ENCODE measurements at regions not wholly inside any gene's neighbourhood (a gene's known extent, or its start where the extent isn't known, plus 50 kb on each side); places are given as distances from the start of the nearest gene placed in this dataset.

- Histone ChIP-seq H2AFZ (ENCODE audit: low read depth, low read length) (no peak overlapping the region), H3K4me1 (ENCODE audit: insufficient read depth, low read length) (no peaks in the 10 kb centered on the region), H3K9me3 (ENCODE audit: low read length) (no peaks in the 10 kb centered on the region), H3K4me3 (ENCODE audit: low read length) (no peak overlapping the region), H3K36me3 (ENCODE audit: insufficient read depth, low read length) (no peaks in the 10 kb centered on the region), H3K27me3 (ENCODE audit: insufficient read depth, low read length) (peaks cover 5% of the 10 kb centered on the region)
These were observed 225.1 kb upstream of the CHRNA7 start for GRCh38 chr15:31805090-31805662.

- Histone ChIP-seq H3K4me1 (ENCODE audit: insufficient read depth, low read length) (no peaks in the 10 kb centered on the region), H3K4me3 (ENCODE audit: low read length) (no peak overlapping the region), H3K27me3 (ENCODE audit: insufficient read depth, low read length) (peaks cover 5% of the 10 kb centered on the region)
These were observed 224.2 kb upstream of the CHRNA7 start for GRCh38 chr15:31806106-31806505.

GRCh38 chr15:31811641-31812040 lies 218.7 kb upstream of the CHRNA7 start:
- Histone ChIP-seq H3K36me3 (ENCODE audit: insufficient read depth, low read length) (no peaks in the 10 kb centered on the region), H3K4me3 (ENCODE audit: low read length) (no peak overlapping the region), H3K4me1 (ENCODE audit: insufficient read depth, low read length) (no peaks in the 10 kb centered on the region), H3K9me3 (ENCODE audit: low read length) (no peaks in the 10 kb centered on the region), H2AFZ (ENCODE audit: low read depth, low read length) (no peak overlapping the region), H3K27me3 (ENCODE audit: insufficient read depth, low read length) (no peaks in the 10 kb centered on the region)

More at GRCh38 chr15:31806106-31806505, 224.2 kb upstream of the CHRNA7 start:
- Histone ChIP-seq H3K36me3 (ENCODE audit: insufficient read depth, low read length) (no peaks in the 10 kb centered on the region), H2AFZ (ENCODE audit: low read depth, low read length) (no peak overlapping the region), H3K9me3 (ENCODE audit: low read length) (no peaks in the 10 kb centered on the region)

GRCh38 chr15:31814082-31814481 lies 216.2 kb upstream of the CHRNA7 start:
- Histone ChIP-seq H3K27me3 (ENCODE audit: insufficient read depth, low read length) (no peaks in the 10 kb centered on the region), H3K36me3 (ENCODE audit: insufficient read depth, low read length) (no peaks in the 10 kb centered on the region), H3K9me3 (ENCODE audit: low read length) (no peaks in the 10 kb centered on the region), H3K4me3 (ENCODE audit: low read length) (no peak overlapping the region), H2AFZ (ENCODE audit: low read depth, low read length) (no peak overlapping the region), H3K4me1 (ENCODE audit: insufficient read depth, low read length) (no peaks in the 10 kb centered on the region)

DNA sequence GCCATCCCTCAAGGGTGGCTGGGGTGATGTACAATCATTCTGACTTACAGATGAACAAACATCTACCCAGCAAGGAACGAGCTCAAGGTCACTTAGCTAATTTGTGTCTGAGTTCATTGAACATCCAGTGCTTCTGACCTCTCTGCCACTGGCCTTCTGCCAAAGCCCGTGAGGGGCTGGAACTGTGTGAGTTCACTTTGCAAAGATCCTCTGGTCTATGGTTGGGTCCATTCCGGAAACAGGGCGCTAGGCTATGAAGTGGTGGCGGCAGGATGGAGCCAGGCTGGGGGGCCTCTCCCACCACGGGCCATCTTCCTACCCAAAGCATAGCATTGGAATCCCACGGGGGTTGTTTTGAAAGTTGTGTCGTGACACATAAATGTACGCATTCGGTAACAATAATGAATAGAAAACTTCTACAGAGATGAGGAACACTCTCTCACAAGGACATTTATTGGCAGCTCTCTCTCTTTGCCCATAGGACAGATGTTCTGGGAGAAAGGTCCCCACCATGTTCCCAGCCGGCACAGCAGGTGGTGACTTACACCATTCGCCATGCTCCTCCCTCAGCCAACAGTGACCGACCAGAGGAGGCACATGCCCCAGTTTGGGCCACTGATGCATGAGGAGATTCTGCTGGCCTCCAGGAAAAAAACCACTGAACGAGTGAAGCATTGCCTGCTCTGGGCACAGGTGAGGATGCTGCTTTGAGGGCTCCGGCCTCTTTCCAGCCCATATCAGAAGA lies 214.7 kb upstream of the CHRNA7 start:
- Histone ChIP-seq H2AFZ (ENCODE audit: low read depth, low read length) (no peak overlapping the region), H3K4me1 (ENCODE audit: insufficient read depth, low read length) (no peaks in the 10 kb centered on the region), H3K4me3 (ENCODE audit: low read length) (no peak overlapping the region), H3K27me3 (ENCODE audit: insufficient read depth, low read length) (no peaks in the 10 kb centered on the region), H3K36me3 (ENCODE audit: insufficient read depth, low read length) (no peaks in the 10 kb centered on the region), H3K9me3 (ENCODE audit: low read length) (no peaks in the 10 kb centered on the region)

DNA sequence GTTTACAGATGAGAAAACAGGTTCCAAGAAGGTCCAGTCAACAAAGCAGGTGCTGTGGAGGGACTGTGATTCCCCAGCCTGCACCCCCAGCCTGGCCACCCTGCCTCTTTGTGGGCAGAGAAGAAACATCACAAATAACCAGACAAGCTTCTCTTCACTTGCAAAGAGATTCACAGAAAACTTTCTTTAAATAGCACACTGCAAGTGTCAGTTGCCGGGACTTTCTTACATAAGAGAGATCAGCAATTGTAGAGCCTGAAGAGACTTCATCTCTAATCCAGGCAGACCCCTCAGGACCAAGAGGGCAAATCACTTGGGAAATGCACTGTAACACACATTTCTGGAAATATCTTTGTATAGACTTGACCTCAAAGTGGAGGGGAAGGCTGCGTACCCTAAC lies 207.9 kb upstream of the CHRNA7 start:
- Histone ChIP-seq H3K9me3 (ENCODE audit: low read length) (no peaks in the 10 kb centered on the region), H3K4me3 (ENCODE audit: low read length) (no peak overlapping the region), H3K4me1 (ENCODE audit: insufficient read depth, low read length) (no peaks in the 10 kb centered on the region), H3K27me3 (ENCODE audit: insufficient read depth, low read length) (no peaks in the 10 kb centered on the region), H2AFZ (ENCODE audit: low read depth, low read length) (no peak overlapping the region), H3K36me3 (ENCODE audit: insufficient read depth, low read length) (no peaks in the 10 kb centered on the region)

DNA sequence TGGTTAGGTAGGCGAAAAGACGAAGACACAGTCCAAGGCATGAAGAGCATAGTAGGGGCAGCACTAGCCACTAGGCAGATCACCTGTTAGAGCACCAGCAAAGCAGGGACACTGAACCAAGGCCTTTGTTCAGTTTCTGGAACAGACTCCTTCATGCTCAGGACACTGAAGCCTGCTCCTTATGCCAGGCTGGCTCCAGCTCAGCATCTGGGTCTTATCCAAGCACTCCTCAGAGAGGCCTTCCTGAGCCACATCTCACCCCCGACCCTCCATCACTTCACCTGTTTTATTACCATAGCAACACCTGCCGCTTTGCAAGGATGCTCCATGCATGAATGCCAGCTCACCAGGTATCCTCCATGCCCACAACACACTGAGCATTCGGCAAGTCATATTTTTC lies 206.3 kb upstream of the CHRNA7 start:
- no peaks in the 10 kb centered on the region for H3K9me3 ChIP-seq (ENCODE audit: low read length)
- H3K27me3 ChIP-seq (ENCODE audit: insufficient read depth, low read length) = no peaks in the 10 kb centered on the region
- H2AFZ ChIP-seq (ENCODE audit: low read depth, low read length) = no peak overlapping the region
- H3K4me3 ChIP-seq (ENCODE audit: low read length) = no peak overlapping the region
- no peaks in the 10 kb centered on the region for H3K36me3 ChIP-seq (ENCODE audit: insufficient read depth, low read length)
- H3K4me1 ChIP-seq (ENCODE audit: insufficient read depth, low read length) = no peaks in the 10 kb centered on the region

DNA sequence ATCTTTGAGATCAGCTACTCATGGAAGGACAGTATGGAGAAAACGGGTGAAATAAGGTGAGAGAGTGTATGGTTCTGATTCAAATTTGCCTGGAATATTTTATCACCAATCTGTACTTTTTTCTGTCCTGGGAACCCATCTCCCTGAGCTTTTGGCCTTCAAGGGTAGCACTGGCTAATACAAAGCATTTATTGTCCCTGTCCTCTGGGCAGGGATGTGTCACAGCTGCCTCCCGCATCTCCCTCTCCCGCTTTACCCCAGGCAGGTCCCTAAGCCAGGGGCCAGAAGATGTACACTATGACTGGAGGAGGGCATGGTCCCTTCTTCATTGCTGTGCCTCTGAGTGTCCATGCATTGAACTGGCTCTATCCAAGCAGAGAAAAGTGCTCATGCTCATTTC lies 201.7 kb upstream of the CHRNA7 start:
- Histone ChIP-seq H3K4me1 (ENCODE audit: insufficient read depth, low read length) (no peaks in the 10 kb centered on the region), H3K4me3 (ENCODE audit: low read length) (no peak overlapping the region), H3K9me3 (ENCODE audit: low read length) (peaks cover 2% of the 10 kb centered on the region), H3K36me3 (ENCODE audit: insufficient read depth, low read length) (no peaks in the 10 kb centered on the region), H2AFZ (ENCODE audit: low read depth, low read length) (no peak overlapping the region), H3K27me3 (ENCODE audit: insufficient read depth, low read length) (no peaks in the 10 kb centered on the region)

GRCh38 chr15:31830591-31830990 lies 199.7 kb upstream of the CHRNA7 start:
- Histone ChIP-seq H3K9me3 (ENCODE audit: low read length) (peaks cover 2% of the 10 kb centered on the region), H3K36me3 (ENCODE audit: insufficient read depth, low read length) (no peaks in the 10 kb centered on the region)

GRCh38 chr15:31831596-31831995 lies 198.7 kb upstream of the CHRNA7 start:
- Histone ChIP-seq H3K27me3 (ENCODE audit: insufficient read depth, low read length) (no peaks in the 10 kb centered on the region), H3K36me3 (ENCODE audit: insufficient read depth, low read length) (no peaks in the 10 kb centered on the region), H3K9me3 (ENCODE audit: low read length) (peaks cover 2% of the 10 kb centered on the region), H3K4me1 (ENCODE audit: insufficient read depth, low read length) (no peaks in the 10 kb centered on the region), H3K4me3 (ENCODE audit: low read length) (no peak overlapping the region), H2AFZ (ENCODE audit: low read depth, low read length) (no peak overlapping the region)

More at GRCh38 chr15:31830591-31830990, 199.7 kb upstream of the CHRNA7 start:
- Histone ChIP-seq H3K27me3 (ENCODE audit: insufficient read depth, low read length) (no peaks in the 10 kb centered on the region), H3K4me1 (ENCODE audit: insufficient read depth, low read length) (no peaks in the 10 kb centered on the region), H2AFZ (ENCODE audit: low read depth, low read length) (no peak overlapping the region), H3K4me3 (ENCODE audit: low read length) (no peak overlapping the region)

GRCh38 chr15:31834654-31835053 lies 195.7 kb upstream of the CHRNA7 start:
- Histone ChIP-seq H2AFZ (ENCODE audit: low read depth, low read length) (no peak overlapping the region), H3K36me3 (ENCODE audit: insufficient read depth, low read length) (no peaks in the 10 kb centered on the region), H3K27me3 (ENCODE audit: insufficient read depth, low read length) (no peaks in the 10 kb centered on the region), H3K4me1 (ENCODE audit: insufficient read depth, low read length) (no peaks in the 10 kb centered on the region), H3K9me3 (ENCODE audit: low read length) (peaks cover 2% of the 10 kb centered on the region), H3K4me3 (ENCODE audit: low read length) (no peak overlapping the region)

DNA sequence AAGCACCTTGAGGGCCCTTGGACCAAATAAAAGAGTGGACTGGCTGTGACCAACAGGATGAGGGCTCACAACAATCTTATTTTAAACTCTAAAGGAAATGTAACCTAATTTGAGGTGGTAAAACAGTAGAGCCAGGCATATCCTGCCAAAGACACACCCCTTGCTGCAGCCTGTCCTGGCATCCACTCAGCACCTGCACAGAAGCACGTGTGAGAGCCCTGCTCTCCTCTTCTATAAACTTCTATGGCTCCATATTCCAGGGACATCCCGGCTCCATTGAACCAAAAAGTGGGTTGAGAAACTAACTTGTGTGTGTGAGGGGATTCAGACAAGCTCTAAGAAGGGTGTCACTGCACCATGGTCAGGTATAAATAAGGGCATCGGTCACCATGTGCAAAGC lies 190.9 kb upstream of the CHRNA7 start:
- Histone ChIP-seq H3K9me3 (ENCODE audit: low read length) (no peaks in the 10 kb centered on the region), H3K27me3 (ENCODE audit: insufficient read depth, low read length) (no peaks in the 10 kb centered on the region), H3K36me3 (ENCODE audit: insufficient read depth, low read length) (no peaks in the 10 kb centered on the region)

GRCh38 chr15:31840849-31841476 lies 189.4 kb upstream of the CHRNA7 start:
- H2AFZ ChIP-seq (ENCODE audit: low read depth, low read length) = no peak overlapping the region
- H3K4me3 ChIP-seq (ENCODE audit: low read length) = no peak overlapping the region
- H3K27me3 ChIP-seq (ENCODE audit: insufficient read depth, low read length) = no peaks in the 10 kb centered on the region
- H3K9me3 ChIP-seq (ENCODE audit: low read length) = no peaks in the 10 kb centered on the region
- no peaks in the 10 kb centered on the region for H3K4me1 ChIP-seq (ENCODE audit: insufficient read depth, low read length)
- no peaks in the 10 kb centered on the region for H3K36me3 ChIP-seq (ENCODE audit: insufficient read depth, low read length)

More for the DNA sequence above, 190.9 kb upstream of the CHRNA7 start:
- Histone ChIP-seq H3K4me1 (ENCODE audit: insufficient read depth, low read length) (no peaks in the 10 kb centered on the region), H2AFZ (ENCODE audit: low read depth, low read length) (no peak overlapping the region), H3K4me3 (ENCODE audit: low read length) (no peak overlapping the region)
